Endothelial cell of umbilical vein (primary cell): ENCODE measurements at regions not wholly inside any gene's neighbourhood (a gene's known extent, or its start where the extent isn't known, plus 50 kb on each side); places are given as distances from the start of the nearest gene placed in this dataset.

Experiments used
- BruUV-seq: library from RNA; stranded (reverse); fragments of 400-500 nt; replicated peaks from 2 replicates; lab custom pipeline; 2021; lab: Mats Ljungman, UMichigan
- CTCF ChIA-PET: fragments of 300-600, 350-600 bp; sonication (Branson Sonifier 250); formaldehyde crosslinking; loops from one replicate; lab custom pipeline; 2021; ENCODE audit warnings: antibody characterized with exemption, inconsistent platforms; lab: Charles Lee
- POLR2A ChIA-PET: fragments of 300-600, 350-600 bp; sonication (Branson Sonifier 250); formaldehyde crosslinking; loops from one replicate; lab custom pipeline; 2021; ENCODE audit warnings: antibody characterized with exemption, inconsistent platforms; lab: Charles Lee
- DNase-seq: peaks from one replicate; pipeline ENCODE4 v3.0.0-alpha.2; 2011; ENCODE audit warnings: low read depth, low spot score
- FAIRE-seq: peaks from 2 replicates; lab custom pipeline; 2011; peaks lifted over from hg19 to GRCh38; lab: Jason Lieb, UNC
- H2AFZ ChIP-seq: 2 replicates; pipeline ENCODE4 v1.6.0; 2012; ENCODE audit warnings: low read depth, low read length, control low read depth, inconsistent platforms
- H3K27ac ChIP-seq: 2 replicates; pipeline ENCODE4 v1.5.1; 2011; ENCODE audit warnings: low read depth, mild to moderate bottlenecking, control low read depth, low read length, moderate library complexity; ENCODE audit not compliant: insufficient read depth
- H3K27me3 ChIP-seq, 2 experiments: 2 replicates each; pipeline versions ENCODE4 v1.6.0 to v1.6.1; 2011; ENCODE audit warnings: low read length in 2 of 2, mixed read lengths in 1 of 2; ENCODE audit not compliant: control insufficient read depth in 2 of 2, insufficient read depth in 2 of 2
- H3K36me3 ChIP-seq, 2 experiments: 2 replicates in 1 of 2; 3 replicates in 1 of 2; pipeline ENCODE4 v1.5.1; 2011; ENCODE audit warnings: low read length in 2 of 2, mild to moderate bottlenecking in 1 of 2, moderate library complexity in 1 of 2; ENCODE audit not compliant: control insufficient read depth in 2 of 2, insufficient read depth in 2 of 2; ENCODE audit errors: extremely low read depth in 1 of 2
- H3K4me1 ChIP-seq: 3 replicates; pipeline ENCODE4 v1.5.1; 2011; ENCODE audit warnings: mild to moderate bottlenecking, low read length; ENCODE audit not compliant: control insufficient read depth, insufficient read depth; ENCODE audit errors: extremely low read depth
- H3K4me2 ChIP-seq: 2 replicates; pipeline ENCODE4 v1.6.1; 2011; ENCODE audit warnings: low read length, control low read depth, mixed read lengths; ENCODE audit not compliant: insufficient read depth
- H3K4me3 ChIP-seq, 3 experiments: fragments of 200-600 bp in 1 of 3; sonication (generic), shearing (Covaris generic) in 1 of 3; replicated peaks in 1 of 3; 2 replicates each; pipeline ENCODE4 v1.5.1; 2011 to 2016; ENCODE audit warnings: control low read depth in 3 of 3, low read length in 3 of 3, mild to moderate bottlenecking in 2 of 3, inconsistent platforms in 1 of 3, low read depth in 1 of 3, moderate library complexity in 1 of 3; ENCODE audit not compliant: insufficient read depth in 1 of 3
- H3K79me2 ChIP-seq: 2 replicates; pipeline ENCODE4 v1.6.0; 2012; ENCODE audit warnings: low read length, inconsistent platforms; ENCODE audit not compliant: control insufficient read depth, insufficient read depth
- H3K9ac ChIP-seq: replicated peaks from 2 replicates; pipeline ENCODE3; 2011; ENCODE audit warnings: low read length, control low read depth; ENCODE audit not compliant: insufficient read depth; ENCODE audit errors: extremely low read depth
- H3K9me1 ChIP-seq: replicated peaks from 3 replicates; pipeline ENCODE4 v1.6.0; 2011; ENCODE audit warnings: mild to moderate bottlenecking, low read length; ENCODE audit not compliant: control insufficient read depth, insufficient read depth; ENCODE audit errors: extremely low read depth
- H3K9me3 ChIP-seq: replicated peaks from 2 replicates; pipeline ENCODE4 v1.5.1; 2012; ENCODE audit warnings: low read length, inconsistent platforms; ENCODE audit not compliant: control insufficient read depth, insufficient read depth
- H4K20me1 ChIP-seq: replicated peaks from 2 replicates; pipeline ENCODE3; 2011; ENCODE audit warnings: mild to moderate bottlenecking, low read length; ENCODE audit not compliant: control insufficient read depth, insufficient read depth; ENCODE audit errors: extremely low read depth
- CTCF ChIP-seq, 2 donors: IDR thresholded peaks; 1 replicate in 1 of 2; 2 replicates in 1 of 2; pipeline ENCODE4 v1.5.1; 2011; ENCODE audit warnings: low read length in 2 of 2, mild to moderate bottlenecking in 2 of 2, moderate library complexity in 2 of 2, control low read depth in 1 of 2, inconsistent platforms in 1 of 2, low read depth in 1 of 2; ENCODE audit not compliant: insufficient read depth in 1 of 2; ENCODE audit errors: extremely low read depth in 1 of 2
- EZH2 ChIP-seq: IDR thresholded peaks from 2 replicates; pipeline ENCODE4 v1.6.1; 2012; ENCODE audit warnings: borderline replicate concordance, low read depth, mild to moderate bottlenecking, moderate library complexity, low read length, inconsistent platforms; ENCODE audit not compliant: severe bottlenecking
- GATA2 ChIP-seq: IDR thresholded peaks from 2 replicates; pipeline ENCODE4 v1.7.0; 2011; ENCODE audit warnings: low read depth, mild to moderate bottlenecking, moderate library complexity, mixed read lengths, low read length; ENCODE audit not compliant: insufficient read length, insufficient read depth
- JUN ChIP-seq: IDR thresholded peaks from 2 replicates; pipeline ENCODE4 v1.6.1; 2011; ENCODE audit warnings: borderline replicate concordance, low read depth; ENCODE audit not compliant: insufficient read length, insufficient read depth
- MAX ChIP-seq: IDR thresholded peaks from 2 replicates; pipeline ENCODE4 v1.6.1; 2011; ENCODE audit not compliant: insufficient read depth, insufficient read length
- MYC ChIP-seq: IDR thresholded peaks from one replicate; pipeline ENCODE4 v1.6.1; 2011; ENCODE audit warnings: mild to moderate bottlenecking, low read depth, low read length
- POLR2A ChIP-seq: IDR thresholded peaks from 2 replicates; pipeline ENCODE4 v1.6.1; 2012; ENCODE audit warnings: low read depth, mild to moderate bottlenecking, control low read depth, low read length
- POLR2AphosphoS5 ChIP-seq: IDR thresholded peaks from 2 replicates; pipeline ENCODE4 v1.6.1; 2012; ENCODE audit warnings: low read depth, mild to moderate bottlenecking, control low read depth, low read length, moderate library complexity; ENCODE audit not compliant: insufficient read depth
- dilution Hi-C: fragments of 300-500 bp; cut with MboI; formaldehyde crosslinking; loops from one replicate; pipeline ENCODE4 v1.15.0; 2019; ENCODE audit warnings: low sequenced_read_pairs; ENCODE audit not compliant: extremely low pct_ligation_motif_present
- intact Hi-C: fragments of 100-400 bp; cut with micrococcal nuclease; formaldehyde crosslinking; loops from one replicate; pipeline ENCODE4 v1.10.0; 2022

GRCh38 chr2:221817878-221818277, 245.8 kb upstream of the EPHA4 start:
- intact Hi-C loops: no loop called here
- Histone ChIP-seq H2AFZ (no peak overlapping the region), H3K4me2 (no peak overlapping the region), H3K27me3 (no peaks in the 10 kb centered on the region), H4K20me1 (no peaks in the 10 kb centered on the region), H3K79me2 (no peaks in the 10 kb centered on the region), H3K9ac (no peak overlapping the region), H3K36me3 (no peaks in the 10 kb centered on the region), H3K4me3 (no peak overlapping the region), H3K9me1 (no peaks in the 10 kb centered on the region), H3K4me1 (no peaks in the 10 kb centered on the region), H3K27ac (no peak overlapping the region), H3K9me3 (no peaks in the 10 kb centered on the region)
- ChIA-PET CTCF (no interaction called here), POLR2A (no interaction called here)
- no TSS peak for BruUV-seq
- dilution Hi-C loops: no loop called here
- TF ChIP-seq GATA2 (no peak), JUN (no peak)
- FAIRE-seq (no peak), DNase-seq (no peak)

DNA sequence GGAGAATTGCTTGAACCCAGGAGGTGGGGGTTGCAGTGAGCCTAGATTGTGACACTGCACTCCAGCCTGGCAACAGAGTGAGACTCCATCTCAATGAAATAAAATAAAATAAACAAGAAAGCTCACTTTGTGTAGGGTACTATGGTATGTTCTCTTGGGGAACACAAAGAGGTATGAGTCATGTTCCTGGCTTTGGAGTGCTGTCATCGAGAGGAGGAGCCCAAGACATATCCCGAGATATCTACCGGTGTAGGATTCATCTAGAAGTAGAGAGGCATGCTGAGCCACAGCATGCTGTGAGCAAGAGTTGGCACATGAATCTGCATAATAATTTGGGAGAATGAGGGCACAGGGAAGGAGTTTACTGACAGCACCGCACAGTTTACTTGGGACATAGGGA, 244.9 kb upstream of the EPHA4 start:
- no peaks in the 10 kb centered on the region for H3K4me1 ChIP-seq
- no peak overlapping the region for H3K4me3 ChIP-seq
- H2AFZ ChIP-seq: no peak overlapping the region
- H3K36me3 ChIP-seq: no peaks in the 10 kb centered on the region
- no peak overlapping the region for H3K4me2 ChIP-seq
- BruUV-seq: no TSS peak
- POLR2A ChIA-PET: no interaction called here
- FAIRE-seq (no peak), DNase-seq (no peak)
- TF ChIP-seq GATA2: no peak
- TF ChIP-seq CTCF (IDR thresholded peaks at IDR 0.05; ENCODE audit: extremely low read depth in 1 of 2, insufficient read depth in 1 of 2, low read depth in 1 of 2, low read length in 2 of 2): no peak
- no peak for TF ChIP-seq MAX
- TF ChIP-seq POLR2AphosphoS5: no peak
- TF ChIP-seq EZH2: no peak
- no peak for TF ChIP-seq POLR2A
- no peak for TF ChIP-seq MYC
- H4K20me1 ChIP-seq: no peaks in the 10 kb centered on the region
- H3K9me3 ChIP-seq: no peaks in the 10 kb centered on the region
- no peak overlapping the region for H3K27ac ChIP-seq
- no peaks in the 10 kb centered on the region for H3K27me3 ChIP-seq
- no peaks in the 10 kb centered on the region for H3K79me2 ChIP-seq
- no peak overlapping the region for H3K9ac ChIP-seq
- dilution Hi-C loops (no loop called here), intact Hi-C loops (no loop called here)
- no peaks in the 10 kb centered on the region for H3K9me1 ChIP-seq
- CTCF ChIA-PET: no interaction called here
